ENCODE measurements at regions not wholly inside any gene's neighbourhood (a gene's known extent, or its start where the extent isn't known, plus 50 kb on each side); places are given as distances from the start of the nearest gene placed in this dataset.

- DNase-seq (ENCODE audit: low spot score): no peak
- POLR2A ChIA-PET (ENCODE audit: low non-redundant PET): no interaction called here
- no peak for TF ChIP-seq CTCF (conservative IDR thresholded peaks at IDR 0.05; ENCODE audit: low read depth)
- CTCF ChIA-PET: no interaction called here
- no peak overlapping the region for H3K27ac ChIP-seq
Observed at GRCh38 chr12:91868054-91868453, 277.6 kb downstream of the BTG1 start.

- CTCF ChIA-PET: interaction anchor here (1.0 kb wide), 1 partner anchor 9 kb away, joined by 3 read pairs; no protein-coding TSS in a partner anchor
- no peak for DNase-seq (ENCODE audit: low spot score)
- no peak overlapping the region for H3K27ac ChIP-seq
- no peak for TF ChIP-seq CTCF (conservative IDR thresholded peaks at IDR 0.05; ENCODE audit: low read depth)
- POLR2A ChIA-PET (ENCODE audit: low non-redundant PET): no interaction called here
Observed at GRCh38 chr12:91866566-91866965, 279.1 kb downstream of the BTG1 start.

GRCh38 chr12:91863702-91864101 is 281.9 kb downstream of the BTG1 start:
- no peak for TF ChIP-seq CTCF (conservative IDR thresholded peaks at IDR 0.05; ENCODE audit: low read depth)
- POLR2A ChIA-PET (ENCODE audit: low non-redundant PET): no interaction called here
- no peak for DNase-seq (ENCODE audit: low spot score)
- H3K27ac ChIP-seq: no peak overlapping the region
- CTCF ChIA-PET: interaction anchor here (0.5 kb wide), 1 partner anchor 490 kb away, joined by 3 read pairs; no protein-coding TSS in a partner anchor

- no peak for TF ChIP-seq CTCF (conservative IDR thresholded peaks at IDR 0.05; ENCODE audit: low read depth)
- ChIA-PET CTCF (no interaction called here), POLR2A (ENCODE audit: low non-redundant PET) (no interaction called here)
- no peak overlapping the region for H3K27ac ChIP-seq
- DNase-seq (ENCODE audit: low spot score): no peak
Observed at GRCh38 chr12:91861554-91861953, 284.1 kb downstream of the BTG1 start.

GRCh38 chr12:91859347-91859746 is 286.3 kb downstream of the BTG1 start:
- CTCF ChIA-PET: no interaction called here
- no peak overlapping the region for H3K27ac ChIP-seq
- DNase-seq (ENCODE audit: low spot score): no peak
- POLR2A ChIA-PET (ENCODE audit: low non-redundant PET): no interaction called here
- no peak for TF ChIP-seq CTCF (conservative IDR thresholded peaks at IDR 0.05; ENCODE audit: low read depth)

GRCh38 chr12:91857813-91858542 is 287.7 kb downstream of the BTG1 start:
- ChIA-PET CTCF (no interaction called here), POLR2A (ENCODE audit: low non-redundant PET) (no interaction called here)
- TF ChIP-seq CTCF (conservative IDR thresholded peaks at IDR 0.05; ENCODE audit: low read depth): no peak
- no peak overlapping the region for H3K27ac ChIP-seq
- no peak for DNase-seq (ENCODE audit: low spot score)

Measured in RWPE1 (cell line).